Trophoblast cell (in vitro differentiated cells and primary cell): ENCODE measurements at regions not wholly inside any gene's neighbourhood (a gene's known extent, or its start where the extent isn't known, plus 50 kb on each side); places are given as distances from the start of the nearest gene placed in this dataset.
"Not testable (repeated sequence)": the region's sequence is repeated elsewhere in the genome, so short reads cannot be mapped to it uniquely, and the experiment has no call there.

Experiments
- DNase-seq, 2 donors: peaks; one replicate each; pipeline ENCODE4 v3.0.0-alpha.2; 2016
- H2AFZ ChIP-seq: 2 replicates; pipeline ENCODE4 v1.6.1; 2013; ENCODE audit warnings: low read length, moderate library complexity, mild to moderate bottlenecking; ENCODE audit not compliant: insufficient read depth, poor library complexity
- H2AK5ac ChIP-seq: 2 replicates; pipeline ENCODE4 v1.6.1; 2013; ENCODE audit warnings: mild to moderate bottlenecking, low read length
- H2BK120ac ChIP-seq: 2 replicates; pipeline ENCODE4 v1.6.1; 2013; ENCODE audit warnings: low read length, mild to moderate bottlenecking, moderate library complexity; ENCODE audit not compliant: insufficient read depth, poor library complexity
- H2BK12ac ChIP-seq: 2 replicates; pipeline ENCODE4 v1.6.1; 2013; ENCODE audit warnings: mild to moderate bottlenecking, low read length, moderate library complexity
- H2BK5ac ChIP-seq: 2 replicates; pipeline ENCODE4 v1.6.1; 2013; ENCODE audit warnings: low read length, low read depth, moderate library complexity, mild to moderate bottlenecking; ENCODE audit not compliant: poor library complexity
- H3K14ac ChIP-seq: 2 replicates; pipeline ENCODE4 v1.6.1; 2013; ENCODE audit warnings: mild to moderate bottlenecking, low read length
- H3K18ac ChIP-seq: 2 replicates; pipeline ENCODE4 v1.6.1; 2013; ENCODE audit warnings: mild to moderate bottlenecking, low read length
- H3K23ac ChIP-seq: 2 replicates; pipeline ENCODE4 v1.6.1; 2013; ENCODE audit warnings: low read length
- H3K27ac ChIP-seq: 2 replicates; pipeline ENCODE4 v1.5.1; 2013; ENCODE audit warnings: low read depth, mild to moderate bottlenecking, inconsistent platforms, low read length, moderate library complexity
- H3K27me3 ChIP-seq: 2 replicates; pipeline ENCODE4 v1.6.1; 2013; ENCODE audit warnings: inconsistent platforms, mild to moderate bottlenecking, low read length, moderate library complexity; ENCODE audit not compliant: insufficient read depth
- H3K36me3 ChIP-seq, 2 experiments: 1 replicate in 1 of 2; 2 replicates in 1 of 2; pipeline ENCODE4 v1.6.1; 2013; ENCODE audit warnings: low read length in 2 of 2, mild to moderate bottlenecking in 2 of 2, moderate library complexity in 1 of 2; ENCODE audit not compliant: insufficient read depth in 2 of 2, control insufficient read depth in 1 of 2
- H3K4ac ChIP-seq: 2 replicates; pipeline ENCODE4 v1.6.1; 2013; ENCODE audit warnings: low read depth, mild to moderate bottlenecking, low read length, moderate library complexity
- H3K4me1 ChIP-seq, 2 experiments: 1 replicate in 1 of 2; 2 replicates in 1 of 2; pipeline ENCODE4 v1.6.1; 2013; ENCODE audit warnings: low read length in 2 of 2, mild to moderate bottlenecking in 2 of 2, moderate library complexity in 1 of 2; ENCODE audit not compliant: insufficient read depth in 2 of 2, control insufficient read depth in 1 of 2
- H3K4me2 ChIP-seq: 2 replicates; pipeline ENCODE4 v1.6.1; 2013; ENCODE audit warnings: inconsistent platforms, mild to moderate bottlenecking, low read length, moderate library complexity
- H3K4me3 ChIP-seq: 2 replicates; pipeline ENCODE4 v1.5.1; 2013; ENCODE audit warnings: mild to moderate bottlenecking, low read depth, low read length, inconsistent platforms
- H3K79me1 ChIP-seq: one replicate; pipeline ENCODE4 v1.6.1; 2013; ENCODE audit warnings: low read length
- H3K79me2 ChIP-seq: 2 replicates; pipeline ENCODE4 v1.6.1; 2013; ENCODE audit warnings: low read length, mild to moderate bottlenecking; ENCODE audit not compliant: control insufficient read depth, insufficient read depth, poor library complexity
- H3K9ac ChIP-seq: 2 replicates; pipeline ENCODE4 v1.6.1; 2013; ENCODE audit warnings: mild to moderate bottlenecking, low read length
- H3K9me3 ChIP-seq: 2 replicates; pipeline ENCODE4 v1.6.1; 2013; ENCODE audit warnings: low read depth, mild to moderate bottlenecking, control low read depth, inconsistent platforms, low read length; ENCODE audit not compliant: insufficient read depth
- H4K12ac ChIP-seq: 2 replicates; pipeline ENCODE4 v1.6.1; 2013; ENCODE audit warnings: low read depth, mild to moderate bottlenecking, low read length, moderate library complexity
- H4K8ac ChIP-seq: 2 replicates; pipeline ENCODE4 v1.6.1; 2013; ENCODE audit warnings: low read depth, mild to moderate bottlenecking, low read length, moderate library complexity
- H4K91ac ChIP-seq: one replicate; pipeline ENCODE4 v1.6.1; 2013; ENCODE audit warnings: low read depth, mild to moderate bottlenecking, low read length, moderate library complexity
- WGBS: extraction: QIAGEN DNeasy Blood & Tissue Kit; methylation state at CpG from one replicate; pipeline ENCODE4 v1.1.7; 2013; ENCODE audit warnings: missing lambda C conversion rate; ENCODE audit not compliant: insufficient read length, insufficient coverage; ENCODE audit errors: extremely low coverage; 5-methylcytosine and 5-hydroxymethylcytosine counted together

- not testable (repeated sequence) for H3K9me3 ChIP-seq, DNase-seq, H3K4me2 ChIP-seq, H4K8ac ChIP-seq, H2BK120ac ChIP-seq, H3K9ac ChIP-seq, H3K18ac ChIP-seq, H3K4me1 ChIP-seq, H3K79me1 ChIP-seq, H3K27me3 ChIP-seq, H2BK12ac ChIP-seq, H4K12ac ChIP-seq, H3K27ac ChIP-seq, H2BK5ac ChIP-seq, H3K36me3 ChIP-seq, H3K4me3 ChIP-seq, H3K4ac ChIP-seq, H2AK5ac ChIP-seq, H3K23ac ChIP-seq, H2AFZ ChIP-seq, H3K14ac ChIP-seq, H3K79me2 ChIP-seq, H4K91ac ChIP-seq
- no CpG with 5 or more reads among the region's 2 CpGs for WGBS
Measured at GRCh38 chr1:224038832-224039231, 75.1 kb upstream of the FBXO28 start.

- not testable (repeated sequence) for H2BK5ac ChIP-seq, H2AK5ac ChIP-seq
- no CpG with 5 or more reads among the region's 3 CpGs for WGBS
Measured at GRCh38 chr1:224037362-224037761, 76.5 kb upstream of the FBXO28 start.

GRCh38 chr1:224032608-224033276 lies 81.2 kb upstream of the FBXO28 start:
- H3K9ac ChIP-seq, H3K27me3 ChIP-seq, H3K23ac ChIP-seq, H2BK120ac ChIP-seq, H2BK5ac ChIP-seq, H2AFZ ChIP-seq, H3K27ac ChIP-seq, H3K14ac ChIP-seq, H3K18ac ChIP-seq, H2BK12ac ChIP-seq, H4K91ac ChIP-seq, H2AK5ac ChIP-seq, H3K4ac ChIP-seq, H3K36me3 ChIP-seq, H4K12ac ChIP-seq, H3K4me1 ChIP-seq, H4K8ac ChIP-seq, H3K4me3 ChIP-seq, H3K79me1 ChIP-seq, H3K79me2 ChIP-seq, DNase-seq, H3K9me3 ChIP-seq, H3K4me2 ChIP-seq: not testable (repeated sequence)
- no CpG with 5 or more reads among the region's 3 CpGs for WGBS

More at GRCh38 chr1:224037362-224037761, 76.5 kb upstream of the FBXO28 start:
- H3K9me3 ChIP-seq, H3K4me3 ChIP-seq, H3K79me2 ChIP-seq, H3K27ac ChIP-seq, H3K23ac ChIP-seq, H4K12ac ChIP-seq, H3K4me1 ChIP-seq, H3K4ac ChIP-seq, H3K36me3 ChIP-seq, H2AFZ ChIP-seq, H3K18ac ChIP-seq, H2BK12ac ChIP-seq, DNase-seq, H2BK120ac ChIP-seq, H3K9ac ChIP-seq, H3K27me3 ChIP-seq, H4K91ac ChIP-seq, H4K8ac ChIP-seq, H3K4me2 ChIP-seq, H3K79me1 ChIP-seq, H3K14ac ChIP-seq: not testable (repeated sequence)

- not testable (repeated sequence) for H3K9me3 ChIP-seq, H2BK5ac ChIP-seq, H2AFZ ChIP-seq, H4K8ac ChIP-seq, H3K4me3 ChIP-seq, H2BK120ac ChIP-seq, H3K23ac ChIP-seq, H4K91ac ChIP-seq, H3K79me1 ChIP-seq, H3K79me2 ChIP-seq, H3K27me3 ChIP-seq, H2AK5ac ChIP-seq, H4K12ac ChIP-seq, H3K27ac ChIP-seq, H3K4me2 ChIP-seq, H3K18ac ChIP-seq, H2BK12ac ChIP-seq, H3K4me1 ChIP-seq, H3K14ac ChIP-seq, H3K36me3 ChIP-seq, H3K4ac ChIP-seq, H3K9ac ChIP-seq, DNase-seq
- WGBS: no CpG with 5 or more reads among the region's 3 CpGs
Measured at GRCh38 chr1:224031986-224032385, 81.9 kb upstream of the FBXO28 start.
